ENCODE measurements at regions not wholly inside any gene's neighbourhood (a gene's known extent, or its start where the extent isn't known, plus 50 kb on each side); places are given as distances from the start of the nearest gene placed in this dataset.

DNA sequence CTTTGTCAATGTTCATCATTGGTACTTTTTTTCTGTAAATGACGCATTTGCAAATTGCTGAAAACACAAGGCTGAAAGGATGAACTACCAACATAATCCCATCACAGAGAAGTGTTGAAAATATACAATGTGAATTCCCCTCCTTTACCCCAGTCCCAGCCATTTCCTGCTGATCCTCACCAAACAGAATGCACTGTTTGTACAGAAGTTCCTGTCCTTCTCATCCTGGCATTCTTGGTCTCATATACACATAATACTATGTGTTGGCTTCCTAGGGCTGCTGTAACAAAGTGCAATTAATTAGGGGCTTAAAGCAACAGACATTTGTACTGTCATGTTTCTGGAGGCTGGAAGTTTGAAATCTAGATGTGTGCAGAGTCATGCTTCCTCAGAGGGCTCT, 836.2 kb upstream of the MGAT4C start:
- TF ChIP-seq POLR2AphosphoS5 (IDR thresholded peaks at IDR 0.05) (no peak), POLR2A (IDR thresholded peaks at IDR 0.05) (no peak)
- TF ChIP-seq, protein P1, sequence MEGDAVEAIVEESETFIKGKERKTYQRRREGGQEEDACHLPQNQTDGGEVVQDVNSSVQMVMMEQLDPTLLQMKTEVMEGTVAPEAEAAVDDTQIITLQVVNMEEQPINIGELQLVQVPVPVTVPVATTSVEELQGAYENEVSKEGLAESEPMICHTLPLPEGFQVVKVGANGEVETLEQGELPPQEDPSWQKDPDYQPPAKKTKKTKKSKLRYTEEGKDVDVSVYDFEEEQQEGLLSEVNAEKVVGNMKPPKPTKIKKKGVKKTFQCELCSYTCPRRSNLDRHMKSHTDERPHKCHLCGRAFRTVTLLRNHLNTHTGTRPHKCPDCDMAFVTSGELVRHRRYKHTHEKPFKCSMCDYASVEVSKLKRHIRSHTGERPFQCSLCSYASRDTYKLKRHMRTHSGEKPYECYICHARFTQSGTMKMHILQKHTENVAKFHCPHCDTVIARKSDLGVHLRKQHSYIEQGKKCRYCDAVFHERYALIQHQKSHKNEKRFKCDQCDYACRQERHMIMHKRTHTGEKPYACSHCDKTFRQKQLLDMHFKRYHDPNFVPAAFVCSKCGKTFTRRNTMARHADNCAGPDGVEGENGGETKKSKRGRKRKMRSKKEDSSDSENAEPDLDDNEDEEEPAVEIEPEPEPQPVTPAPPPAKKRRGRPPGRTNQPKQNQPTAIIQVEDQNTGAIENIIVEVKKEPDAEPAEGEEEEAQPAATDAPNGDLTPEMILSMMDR (IDR thresholded peaks at IDR 0.05), result no peak

All from upper lobe of left lung (tissue), 4 donors.